Right hindlimb (tissue), 1 donor: ENCODE measurements at regions not wholly inside any gene's neighbourhood (a gene's known extent, or its start where the extent isn't known, plus 50 kb on each side); places are given as distances from the start of the nearest gene placed in this dataset.

Experiments used
- DNase-seq: peaks from one replicate; pipeline ENCODE4 v3.0.0-alpha.2; 2018

GRCh38 chr3:98980915-98981596 is 79.6 kb upstream of the DCBLD2 start:
- no peak for DNase-seq

- no peak for DNase-seq
Measured at GRCh38 chr3:98979296-98979695, 77.8 kb upstream of the DCBLD2 start.

- no peak for DNase-seq
Measured at GRCh38 chr3:98978068-98978811, 76.7 kb upstream of the DCBLD2 start.

- no peak for DNase-seq
Measured at GRCh38 chr3:98977520-98977919, 76.0 kb upstream of the DCBLD2 start.

- no peak for DNase-seq
Measured at GRCh38 chr3:98974442-98974841, 72.9 kb upstream of the DCBLD2 start.

- DNase-seq: no peak
Measured at GRCh38 chr3:98972720-98973119, 71.2 kb upstream of the DCBLD2 start.

- DNase-seq: peak; percentile 25
Measured at GRCh38 chr3:98972155-98972554, 70.7 kb upstream of the DCBLD2 start.

GRCh38 chr3:98971169-98971681 is 69.7 kb upstream of the DCBLD2 start:
- no peak for DNase-seq

- DNase-seq: no peak
Measured at GRCh38 chr3:98969295-98969694, 67.8 kb upstream of the DCBLD2 start.

- no peak for DNase-seq
Measured at GRCh38 chr3:98968824-98969223, 67.3 kb upstream of the DCBLD2 start.

GRCh38 chr3:98968347-98968746 is 66.9 kb upstream of the DCBLD2 start:
- DNase-seq: no peak

- DNase-seq: no peak
Measured at GRCh38 chr3:98967758-98968157, 66.3 kb upstream of the DCBLD2 start.

- no peak for DNase-seq
Measured at GRCh38 chr3:98966862-98967546, 65.5 kb upstream of the DCBLD2 start.

- DNase-seq: no peak
Measured at GRCh38 chr3:98966434-98966833, 64.9 kb upstream of the DCBLD2 start.

GRCh38 chr3:98964784-98965183 is 63.3 kb upstream of the DCBLD2 start:
- no peak for DNase-seq

- DNase-seq: no peak
Measured at GRCh38 chr3:98963546-98963945, 62.1 kb upstream of the DCBLD2 start.

- DNase-seq: no peak
Measured at GRCh38 chr3:98962951-98963350, 61.5 kb upstream of the DCBLD2 start.

GRCh38 chr3:98962189-98962930 is 60.9 kb upstream of the DCBLD2 start:
- no peak for DNase-seq

- no peak for DNase-seq
Measured at GRCh38 chr3:98961161-98962155, 60.0 kb upstream of the DCBLD2 start.

GRCh38 chr3:98957681-98958080 is 56.2 kb upstream of the DCBLD2 start:
- DNase-seq: no peak

- DNase-seq: no peak
Measured at GRCh38 chr3:98956008-98956407, 54.5 kb upstream of the DCBLD2 start.
